Astrocyte (in vitro differentiated cells and primary cell): ENCODE measurements at regions not wholly inside any gene's neighbourhood (a gene's known extent, or its start where the extent isn't known, plus 50 kb on each side); places are given as distances from the start of the nearest gene placed in this dataset.

ENCODE experiments used
- DNase-seq: peaks from one replicate; pipeline ENCODE4 v3.0.0-alpha.2; 2010; ENCODE audit warnings: low read depth
- FAIRE-seq: peaks from 2 replicates; lab custom pipeline; 2011; peaks lifted over from hg19 to GRCh38; lab: Jason Lieb, UNC
- H2AFZ ChIP-seq: 2 replicates; pipeline ENCODE4 v1.6.0; 2012; ENCODE audit warnings: low read depth, low read length, inconsistent platforms
- H3K27ac ChIP-seq: 2 replicates; pipeline ENCODE4 v1.5.1; 2011; ENCODE audit warnings: low read depth, low read length, inconsistent platforms
- H3K27me3 ChIP-seq: 2 replicates; pipeline ENCODE4 v1.6.0; 2011; ENCODE audit warnings: low read length, inconsistent platforms; ENCODE audit not compliant: insufficient read depth
- H3K36me3 ChIP-seq: 2 replicates; pipeline ENCODE4 v1.5.1; 2011; ENCODE audit warnings: low read length, inconsistent platforms; ENCODE audit not compliant: insufficient read depth
- H3K4me1 ChIP-seq: 2 replicates; pipeline ENCODE4 v1.5.1; 2011; ENCODE audit warnings: low read length, inconsistent platforms; ENCODE audit not compliant: insufficient read depth
- H3K4me2 ChIP-seq: 2 replicates; pipeline ENCODE4 v1.6.0; 2012; ENCODE audit warnings: low read length, inconsistent platforms
- H3K4me3 ChIP-seq: 2 replicates; pipeline ENCODE4 v1.5.1; 2011; ENCODE audit warnings: low read depth, mild to moderate bottlenecking, low read length, inconsistent platforms; ENCODE audit not compliant: insufficient read depth
- H3K79me2 ChIP-seq: 2 replicates; pipeline ENCODE4 v1.6.0; 2012; ENCODE audit warnings: mild to moderate bottlenecking, low read length, inconsistent platforms; ENCODE audit not compliant: insufficient read depth
- H3K9ac ChIP-seq: 2 replicates; pipeline ENCODE4 v1.6.0; 2012; ENCODE audit warnings: mild to moderate bottlenecking, low read length, inconsistent platforms
- H3K9me3 ChIP-seq: 2 replicates; pipeline ENCODE4 v1.5.1; 2012; ENCODE audit warnings: low read depth, mild to moderate bottlenecking, low read length, inconsistent platforms; ENCODE audit not compliant: insufficient read depth
- H4K20me1 ChIP-seq: 2 replicates; pipeline ENCODE4 v1.6.0; 2012; ENCODE audit warnings: low read length, inconsistent platforms; ENCODE audit not compliant: insufficient read depth
- H3K27ac Mint-ChIP-seq: one replicate; pipeline ENCODE4 v1.8.0; 2021; ENCODE audit warnings: mild to moderate bottlenecking, mixed read lengths; ENCODE audit not compliant: unreplicated experiment
- H3K27me3 Mint-ChIP-seq: one replicate; pipeline ENCODE4 v1.8.0; 2021; ENCODE audit warnings: low read depth, mixed read lengths; ENCODE audit not compliant: unreplicated experiment
- H3K36me3 Mint-ChIP-seq: one replicate; pipeline ENCODE4 v1.8.0; 2021; ENCODE audit warnings: low read depth, mixed read lengths; ENCODE audit not compliant: unreplicated experiment
- H3K4me1 Mint-ChIP-seq: one replicate; pipeline ENCODE4 v1.8.0; 2021; ENCODE audit warnings: low read depth, mixed read lengths; ENCODE audit not compliant: unreplicated experiment
- H3K4me3 Mint-ChIP-seq: one replicate; pipeline ENCODE4 v1.8.0; 2021; ENCODE audit warnings: mild to moderate bottlenecking, moderate library complexity, mixed read lengths; ENCODE audit not compliant: unreplicated experiment
- H3K9me3 Mint-ChIP-seq: one replicate; pipeline ENCODE4 v1.8.0; 2021; ENCODE audit warnings: mild to moderate bottlenecking, mixed read lengths; ENCODE audit not compliant: unreplicated experiment
- CTCF ChIP-seq: IDR thresholded peaks from 2 replicates; pipeline ENCODE4 v1.5.1; 2011; ENCODE audit warnings: low read depth, mild to moderate bottlenecking, inconsistent platforms, low read length, moderate library complexity; ENCODE audit not compliant: insufficient read depth
- EZH2 ChIP-seq: IDR thresholded peaks from 2 replicates; pipeline ENCODE4 v1.6.1; 2012; ENCODE audit warnings: mild to moderate bottlenecking, low read length, inconsistent platforms; ENCODE audit not compliant: insufficient read depth

- H4K20me1 ChIP-seq, result no peaks in the 10 kb centered on the region
- H2AFZ ChIP-seq, result no peak overlapping the region
- H3K4me3 ChIP-seq, result no peak overlapping the region
- FAIRE-seq (no peak), DNase-seq (no peak)
- H3K27me3 Mint-ChIP-seq, result peaks cover 34% of the 10 kb centered on the region
- no peak overlapping the region for H3K4me2 ChIP-seq
- H3K9me3 ChIP-seq, result no peaks in the 10 kb centered on the region
- H3K4me3 Mint-ChIP-seq, result no peak overlapping the region
- H3K4me1 Mint-ChIP-seq, result peaks cover 17% of the 10 kb centered on the region
- H3K9me3 Mint-ChIP-seq, result peaks cover under 1% of the 10 kb centered on the region
- no peaks in the 10 kb centered on the region for H3K36me3 Mint-ChIP-seq
- no peak for TF ChIP-seq EZH2
- no peak for TF ChIP-seq CTCF
- no peak overlapping the region for H3K27ac ChIP-seq
- H3K36me3 ChIP-seq, result no peaks in the 10 kb centered on the region
- no peak overlapping the region for H3K27ac Mint-ChIP-seq
- H3K79me2 ChIP-seq, result no peaks in the 10 kb centered on the region
- H3K4me1 ChIP-seq, result no peaks in the 10 kb centered on the region
- H3K9ac ChIP-seq, result no peak overlapping the region
- no peaks in the 10 kb centered on the region for H3K27me3 ChIP-seq
Measured at GRCh38 chr12:4014444-4014843, 141.2 kb upstream of the PARP11 start.

DNA sequence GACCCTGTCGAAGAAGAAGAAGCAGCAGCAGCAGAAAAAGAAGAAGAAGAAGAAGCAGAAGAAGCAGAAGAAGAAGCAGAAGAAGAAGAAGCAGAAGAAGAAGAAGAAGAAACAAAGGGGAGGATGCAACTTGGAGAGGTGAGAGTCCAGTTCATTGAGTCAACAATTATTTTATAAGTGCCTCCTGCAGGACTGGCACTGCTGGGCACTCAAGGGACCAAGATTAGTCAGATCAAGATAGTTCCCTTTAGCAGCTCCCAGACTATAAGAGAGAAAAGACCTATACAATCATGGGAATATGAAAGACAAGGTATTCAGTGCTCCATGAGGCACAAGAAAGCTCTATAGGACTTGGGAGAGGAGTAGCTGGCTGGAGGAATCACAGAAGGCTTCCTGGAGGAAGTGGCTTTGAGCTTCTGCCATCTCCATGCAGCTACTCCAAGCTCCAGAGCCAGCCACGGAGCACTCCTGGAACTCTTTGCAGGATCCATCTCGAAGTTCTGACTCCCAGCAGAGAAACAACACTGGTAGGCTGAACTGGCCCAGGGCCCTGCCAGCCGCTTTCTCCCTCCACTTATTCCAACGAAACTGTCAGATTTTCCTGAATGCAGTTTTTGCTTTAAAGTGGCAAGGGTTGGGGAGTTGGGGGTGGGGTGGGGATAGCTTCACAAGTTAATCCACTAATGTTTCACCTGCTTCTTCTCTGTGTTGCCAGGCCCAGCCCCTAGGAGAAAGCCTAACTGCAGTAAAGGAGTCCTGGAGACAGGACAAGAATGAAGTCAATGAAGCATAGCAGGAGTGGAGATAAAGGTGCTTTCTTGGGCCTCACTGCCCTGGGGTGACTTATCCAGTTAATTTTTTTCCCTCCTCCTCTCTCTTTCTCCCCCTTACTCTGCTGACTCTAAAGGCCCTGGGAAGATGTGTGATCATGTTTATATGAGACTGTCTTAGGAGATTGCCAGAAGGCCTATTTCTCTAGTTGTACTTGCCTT is 140.1 kb upstream of the PARP11 start:
- FAIRE-seq, result no peak
- H3K9me3 Mint-ChIP-seq, result no peaks in the 10 kb centered on the region
- Histone ChIP-seq H3K4me1 (no peaks in the 10 kb centered on the region), H3K27ac (no peak overlapping the region), H3K4me2 (no peak overlapping the region), H3K36me3 (no peaks in the 10 kb centered on the region), H3K27me3 (no peaks in the 10 kb centered on the region), H4K20me1 (no peaks in the 10 kb centered on the region), H3K4me3 (no peak overlapping the region), H2AFZ (no peak overlapping the region), H3K9ac (no peak overlapping the region), H3K9me3 (no peaks in the 10 kb centered on the region), H3K79me2 (no peaks in the 10 kb centered on the region)
- H3K4me3 Mint-ChIP-seq, result no peak overlapping the region
- H3K4me1 Mint-ChIP-seq, result peaks cover 17% of the 10 kb centered on the region
- no peak for DNase-seq
- H3K27me3 Mint-ChIP-seq, result peaks cover 32% of the 10 kb centered on the region
- H3K36me3 Mint-ChIP-seq, result no peaks in the 10 kb centered on the region
- TF ChIP-seq EZH2 (no peak), CTCF (no peak)
- H3K27ac Mint-ChIP-seq, result no peak overlapping the region

DNA sequence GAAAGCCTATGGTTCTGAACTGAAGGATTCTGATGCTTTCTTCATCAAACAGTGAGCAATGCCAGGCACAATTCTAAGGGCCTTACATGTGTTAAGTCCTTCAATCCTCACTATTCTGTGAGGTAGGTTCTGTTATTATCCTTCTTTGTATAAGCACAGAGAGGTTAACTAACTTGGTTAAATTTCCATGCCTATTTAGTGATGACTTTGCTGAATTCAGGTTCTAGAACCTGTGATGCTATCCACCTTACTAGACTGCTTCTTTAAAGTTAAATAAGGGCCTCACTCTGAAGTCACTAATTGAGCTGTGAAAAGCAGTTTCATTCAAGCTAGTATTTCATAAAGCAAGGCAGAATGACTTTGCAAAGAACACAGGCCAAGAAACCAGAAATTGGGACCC is 138.9 kb upstream of the PARP11 start:
- H3K9me3 ChIP-seq, result no peaks in the 10 kb centered on the region
- no peaks in the 10 kb centered on the region for H3K36me3 Mint-ChIP-seq
- no peaks in the 10 kb centered on the region for H3K36me3 ChIP-seq
- H3K4me3 Mint-ChIP-seq, result no peak overlapping the region
- H3K9ac ChIP-seq, result no peak overlapping the region
- DNase-seq (no peak), FAIRE-seq (no peak)
- no peak overlapping the region for H3K4me3 ChIP-seq
- no peaks in the 10 kb centered on the region for H3K9me3 Mint-ChIP-seq
- peaks cover 17% of the 10 kb centered on the region for H3K4me1 Mint-ChIP-seq
- no peaks in the 10 kb centered on the region for H4K20me1 ChIP-seq
- H3K4me2 ChIP-seq, result no peak overlapping the region
- H3K27ac Mint-ChIP-seq, result no peak overlapping the region
- no peak for TF ChIP-seq CTCF
- no peak for TF ChIP-seq EZH2
- no peaks in the 10 kb centered on the region for H3K4me1 ChIP-seq
- no peaks in the 10 kb centered on the region for H3K27me3 ChIP-seq
- H3K27me3 Mint-ChIP-seq, result peaks cover 20% of the 10 kb centered on the region
- no peak overlapping the region for H2AFZ ChIP-seq
- no peak overlapping the region for H3K27ac ChIP-seq
- H3K79me2 ChIP-seq, result no peaks in the 10 kb centered on the region
